Nephron (organoid): ENCODE measurements at regions not wholly inside any gene's neighbourhood (a gene's known extent, or its start where the extent isn't known, plus 50 kb on each side); places are given as distances from the start of the nearest gene placed in this dataset.
"Not testable (repeated sequence)": the region's sequence is repeated elsewhere in the genome, so short reads cannot be mapped to it uniquely, and the experiment has no call there.

Source experiments
- H3K27ac Mint-ChIP-seq, 3 experiments: 2 replicates each; pipeline ENCODE4 v1.8.0; 2020; ENCODE audit warnings: mixed read lengths in 3 of 3, mild to moderate bottlenecking in 2 of 3, moderate library complexity in 1 of 3
- H3K27me3 Mint-ChIP-seq: 2 replicates; pipeline ENCODE4 v1.8.0; 2021; ENCODE audit warnings: low read depth, mild to moderate bottlenecking, moderate library complexity, mixed read lengths
- H3K36me3 Mint-ChIP-seq: 2 replicates; pipeline ENCODE4 v1.8.0; 2020; ENCODE audit warnings: low read depth, mixed read lengths
- H3K4me1 Mint-ChIP-seq: 2 replicates; pipeline ENCODE4 v1.8.0; 2020; ENCODE audit warnings: mixed read lengths
- H3K4me3 Mint-ChIP-seq, 3 experiments: 2 replicates each; pipeline ENCODE4 v1.8.0; 2020; ENCODE audit warnings: mild to moderate bottlenecking in 3 of 3, mixed read lengths in 3 of 3, moderate library complexity in 2 of 3
- H3K9me3 Mint-ChIP-seq: 2 replicates; pipeline ENCODE4 v1.8.0; 2020; ENCODE audit warnings: mixed read lengths
- CTCF ChIP-seq, 3 experiments: fragments of 200-600 bp; sonication (generic); IDR thresholded peaks; one replicate each; pipeline ENCODE4 v1.5.0; 2021; ENCODE audit warnings: antibody characterized with exemption in 3 of 3; ENCODE audit not compliant: unreplicated experiment in 3 of 3

GRCh38 chr7:25696571-25696970 lies 455.4 kb upstream of the NFE2L3 start:
- peaks cover 4% of the 10 kb centered on the region for H3K36me3 Mint-ChIP-seq
- H3K9me3 Mint-ChIP-seq, result peaks cover 7% of the 10 kb centered on the region

DNA sequence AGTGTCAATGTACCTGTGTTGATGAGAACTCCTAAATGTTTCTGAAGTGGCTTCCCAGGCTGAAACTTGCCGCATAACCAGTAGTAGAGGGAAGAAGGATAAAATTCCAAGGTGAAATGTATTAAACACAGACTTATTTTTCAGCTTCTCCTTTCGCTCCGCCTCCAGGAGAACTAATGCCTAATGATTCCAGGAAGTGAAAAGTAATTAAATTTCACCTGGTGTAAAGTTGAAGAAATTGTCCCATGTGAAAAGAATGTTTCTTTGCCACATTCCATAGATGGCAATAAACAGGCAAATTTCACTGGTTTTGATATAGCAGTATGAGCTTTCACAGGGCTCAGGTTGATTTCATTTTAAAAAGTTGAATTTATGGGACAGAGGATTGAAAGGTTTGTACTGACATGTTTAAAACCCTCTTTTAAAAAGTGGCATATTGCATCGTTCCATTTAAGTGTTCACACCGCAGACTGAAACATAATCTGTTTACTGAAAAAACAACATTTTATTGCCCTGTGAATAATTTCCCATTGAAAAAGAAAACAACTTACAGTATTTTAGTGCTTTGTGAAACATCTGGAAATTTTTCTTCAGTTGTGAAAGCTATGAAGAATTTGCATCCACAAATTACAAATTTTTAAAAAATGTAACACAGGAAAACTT lies 453.4 kb upstream of the NFE2L3 start:
- H3K4me3 Mint-ChIP-seq, result no peak overlapping the region
- peaks cover 8% of the 10 kb centered on the region for H3K36me3 Mint-ChIP-seq
- H3K9me3 Mint-ChIP-seq, result peaks cover 14% of the 10 kb centered on the region
- no peaks in the 10 kb centered on the region for H3K27me3 Mint-ChIP-seq
- TF ChIP-seq CTCF (IDR thresholded peaks at IDR 0.05; ENCODE audit: unreplicated experiment in 3 of 3), result no peak
- peaks cover 35% of the 10 kb centered on the region for H3K4me1 Mint-ChIP-seq
- H3K27ac Mint-ChIP-seq, result peak overlapping the region in 2 of 3 experiments; percentile 14 to 74

More at GRCh38 chr7:25696571-25696970, 455.4 kb upstream of the NFE2L3 start:
- H3K4me1 Mint-ChIP-seq, result peaks cover 42% of the 10 kb centered on the region
- H3K27ac Mint-ChIP-seq, result peak overlapping the region; percentile 44 to 72 (median 67)
- no peak for TF ChIP-seq CTCF (IDR thresholded peaks at IDR 0.05; ENCODE audit: unreplicated experiment in 3 of 3)
- no peaks in the 10 kb centered on the region for H3K27me3 Mint-ChIP-seq
- H3K4me3 Mint-ChIP-seq, result no peak overlapping the region

DNA sequence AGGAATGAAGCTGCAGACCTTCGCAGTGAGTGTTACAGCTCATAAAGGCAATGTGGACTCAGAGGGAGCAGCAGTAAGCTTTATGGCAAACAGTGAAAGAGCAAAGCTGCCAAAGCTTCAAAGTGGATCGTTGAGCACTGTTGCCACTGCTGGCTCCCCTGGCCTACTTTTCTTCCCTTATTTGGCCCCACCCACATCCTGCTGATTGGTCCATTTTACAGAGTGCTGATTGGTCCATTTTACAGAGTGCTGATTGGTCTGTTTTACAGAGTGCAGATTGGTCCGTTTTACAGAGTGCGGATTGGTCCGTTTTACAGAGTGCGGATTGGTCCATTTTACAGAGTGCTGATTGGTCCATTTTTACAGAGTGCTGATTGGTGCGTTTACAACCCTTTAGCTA lies 451.9 kb upstream of the NFE2L3 start:
- peak overlapping the region in 2 of 3 experiments; percentile 26 to 46 for H3K27ac Mint-ChIP-seq
- H3K27me3 Mint-ChIP-seq, H3K4me3 Mint-ChIP-seq: not testable (repeated sequence)
- peaks cover 14% of the 10 kb centered on the region for H3K9me3 Mint-ChIP-seq
- peaks cover 28% of the 10 kb centered on the region for H3K4me1 Mint-ChIP-seq
- peaks cover 14% of the 10 kb centered on the region for H3K36me3 Mint-ChIP-seq

GRCh38 chr7:25704413-25704812 lies 447.6 kb upstream of the NFE2L3 start:
- Mint-ChIP-seq H3K4me3 (no peak overlapping the region), H3K9me3 (peaks cover 22% of the 10 kb centered on the region), H3K4me1 (peaks cover 24% of the 10 kb centered on the region), H3K27ac (peak overlapping the region; percentile 13 to 74 (median 15)), H3K27me3 (no peaks in the 10 kb centered on the region), H3K36me3 (peaks cover 14% of the 10 kb centered on the region)
- no peak for TF ChIP-seq CTCF (IDR thresholded peaks at IDR 0.05; ENCODE audit: unreplicated experiment in 3 of 3)

DNA sequence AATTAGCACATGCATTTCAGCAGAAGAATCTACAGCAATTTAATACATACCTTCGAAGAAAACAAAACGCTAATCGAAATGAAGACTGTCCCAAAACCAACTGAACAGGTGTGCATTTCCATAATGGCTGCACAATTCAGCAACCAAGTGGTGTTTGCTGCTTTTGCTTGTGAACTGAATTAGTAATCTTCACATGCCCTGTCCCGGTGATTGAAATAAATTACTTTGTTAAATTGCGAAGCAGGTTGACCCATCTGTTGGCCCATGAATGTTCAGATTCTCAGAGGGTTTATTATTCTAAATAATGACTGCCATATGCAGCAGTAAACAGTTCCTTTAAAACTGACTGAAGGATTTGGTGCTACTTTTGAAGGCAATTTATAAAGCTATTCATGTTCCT lies 445.2 kb upstream of the NFE2L3 start:
- no peak for TF ChIP-seq CTCF (IDR thresholded peaks at IDR 0.05; ENCODE audit: unreplicated experiment in 3 of 3)
- H3K27ac Mint-ChIP-seq, result peak overlapping the region; percentile 94 to 95 (median 94)
- H3K4me3 Mint-ChIP-seq, result no peak overlapping the region
- peaks cover 44% of the 10 kb centered on the region for H3K4me1 Mint-ChIP-seq
- H3K9me3 Mint-ChIP-seq, result peaks cover 13% of the 10 kb centered on the region
- H3K27me3 Mint-ChIP-seq, result no peaks in the 10 kb centered on the region
- H3K36me3 Mint-ChIP-seq, result peaks cover 10% of the 10 kb centered on the region

GRCh38 chr7:25707768-25708620 lies 444.0 kb upstream of the NFE2L3 start:
- Mint-ChIP-seq H3K36me3 (peaks cover 6% of the 10 kb centered on the region), H3K9me3 (peaks cover 8% of the 10 kb centered on the region), H3K27me3 (no peaks in the 10 kb centered on the region), H3K4me3 (peak overlapping the region in 1 of 3 experiments; percentile 18), H3K27ac (peak overlapping the region; percentile 94 to 95 (median 94)), H3K4me1 (peaks cover 56% of the 10 kb centered on the region)
- no peak for TF ChIP-seq CTCF (IDR thresholded peaks at IDR 0.05; ENCODE audit: unreplicated experiment in 3 of 3)
